Loucy (cell line): ENCODE measurements at regions not wholly inside any gene's neighbourhood (a gene's known extent, or its start where the extent isn't known, plus 50 kb on each side); places are given as distances from the start of the nearest gene placed in this dataset.

ENCODE experiments used
- EZH2phosphoT487 ChIP-seq: fragments of 200-600 bp; IDR thresholded peaks from 2 replicates; pipeline ENCODE4 v1.6.1; 2018; ENCODE audit warnings: antibody characterized with exemption, mild to moderate bottlenecking, moderate library complexity, borderline replicate concordance
- TF ChIP-seq, protein P1 (sequence below): fragments of 200-600 bp; sonication (generic); conservative IDR thresholded peaks from 2 replicates; pipeline ENCODE4 v1.5.1; 2014; ENCODE audit warnings: mild to moderate bottlenecking, antibody characterized with exemption, low read length

DNA sequence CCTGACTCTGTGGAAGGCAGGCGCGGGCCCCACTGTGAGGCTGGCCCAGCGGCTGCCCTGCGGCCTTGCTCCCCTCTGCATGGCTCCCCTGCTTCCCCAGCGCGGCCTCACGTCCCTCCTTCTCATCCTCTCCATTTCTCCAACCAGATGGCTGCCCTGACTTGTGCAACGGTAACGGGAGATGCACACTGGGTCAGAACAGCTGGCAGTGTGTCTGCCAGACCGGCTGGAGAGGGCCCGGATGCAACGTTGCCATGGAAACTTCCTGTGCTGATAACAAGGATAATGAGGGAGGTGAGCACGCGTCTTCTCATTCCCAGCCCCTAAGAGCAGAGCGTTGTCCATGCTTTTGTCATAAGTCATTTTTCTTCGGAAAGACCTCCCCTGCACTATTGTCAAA is 129.0 kb upstream of the WWC1 start:
- TF ChIP-seq, protein P1, sequence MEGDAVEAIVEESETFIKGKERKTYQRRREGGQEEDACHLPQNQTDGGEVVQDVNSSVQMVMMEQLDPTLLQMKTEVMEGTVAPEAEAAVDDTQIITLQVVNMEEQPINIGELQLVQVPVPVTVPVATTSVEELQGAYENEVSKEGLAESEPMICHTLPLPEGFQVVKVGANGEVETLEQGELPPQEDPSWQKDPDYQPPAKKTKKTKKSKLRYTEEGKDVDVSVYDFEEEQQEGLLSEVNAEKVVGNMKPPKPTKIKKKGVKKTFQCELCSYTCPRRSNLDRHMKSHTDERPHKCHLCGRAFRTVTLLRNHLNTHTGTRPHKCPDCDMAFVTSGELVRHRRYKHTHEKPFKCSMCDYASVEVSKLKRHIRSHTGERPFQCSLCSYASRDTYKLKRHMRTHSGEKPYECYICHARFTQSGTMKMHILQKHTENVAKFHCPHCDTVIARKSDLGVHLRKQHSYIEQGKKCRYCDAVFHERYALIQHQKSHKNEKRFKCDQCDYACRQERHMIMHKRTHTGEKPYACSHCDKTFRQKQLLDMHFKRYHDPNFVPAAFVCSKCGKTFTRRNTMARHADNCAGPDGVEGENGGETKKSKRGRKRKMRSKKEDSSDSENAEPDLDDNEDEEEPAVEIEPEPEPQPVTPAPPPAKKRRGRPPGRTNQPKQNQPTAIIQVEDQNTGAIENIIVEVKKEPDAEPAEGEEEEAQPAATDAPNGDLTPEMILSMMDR = no peak
- no peak for TF ChIP-seq EZH2phosphoT487
